SU-DHL-6 (cell line): ENCODE measurements at regions not wholly inside any gene's neighbourhood (a gene's known extent, or its start where the extent isn't known, plus 50 kb on each side); places are given as distances from the start of the nearest gene placed in this dataset.

Experiments used
- H2AFZ ChIP-seq: fragments of 200-600 bp; sonication (generic); 2 replicates; pipeline ENCODE4 v1.6.1; 2014; ENCODE audit warnings: low read depth, mild to moderate bottlenecking, moderate library complexity, mixed read lengths, antibody characterized with exemption, low read length; ENCODE audit not compliant: severe bottlenecking
- H3F3A ChIP-seq: fragments of 200-600 bp; shearing (Covaris generic); 2 replicates; pipeline ENCODE4 v1.6.0; 2016; ENCODE audit warnings: antibody characterized with exemption, mild to moderate bottlenecking; ENCODE audit not compliant: insufficient read depth
- H3K27ac ChIP-seq: fragments of 200-600 bp; sonication (generic); 2 replicates; pipeline ENCODE4 v1.5.1; 2016; ENCODE audit warnings: low read depth, mild to moderate bottlenecking, low read length, moderate library complexity, mixed read lengths
- H3K27me3 ChIP-seq: fragments of 200-600 bp; sonication (generic), shearing (Covaris generic); 2 replicates; pipeline ENCODE4 v1.6.0; 2014; ENCODE audit warnings: mild to moderate bottlenecking, low read length
- H3K36me3 ChIP-seq: fragments of 200-600 bp; sonication (generic); 2 replicates; pipeline ENCODE4 v1.6.1; 2014; ENCODE audit warnings: mild to moderate bottlenecking, low read length, mixed read lengths
- H3K4me2 ChIP-seq: fragments of 300-600, 200-600 bp; shearing (Covaris generic), sonication (generic); 2 replicates; pipeline ENCODE4 v1.6.0; 2014; ENCODE audit warnings: low read length, low read depth, mild to moderate bottlenecking; ENCODE audit not compliant: poor library complexity, severe bottlenecking
- H3K4me3 ChIP-seq: fragments of 200-600 bp; sonication (generic); 2 replicates; pipeline ENCODE4 v1.5.1; 2014; ENCODE audit warnings: antibody characterized with exemption, low read length, mild to moderate bottlenecking, mixed read lengths; ENCODE audit not compliant: insufficient read depth, poor library complexity, severe bottlenecking
- H3K79me2 ChIP-seq: fragments of 200-600 bp; sonication (generic); 2 replicates; pipeline ENCODE4 v1.6.1; 2014; ENCODE audit warnings: mild to moderate bottlenecking, low read length, moderate library complexity; ENCODE audit not compliant: insufficient read depth
- H3K9ac ChIP-seq: fragments of 200-600 bp; sonication (generic); 2 replicates; pipeline ENCODE4 v1.7.0; 2014; ENCODE audit warnings: mild to moderate bottlenecking, low read length
- H3K9me2 ChIP-seq: fragments of 200-600 bp; sonication (generic); replicated peaks from 2 replicates; pipeline ENCODE4 v1.6.1; 2014; ENCODE audit warnings: low read length; ENCODE audit not compliant: insufficient read depth
- H3K9me3 ChIP-seq: fragments of 200-600 bp; sonication (generic); 2 replicates; pipeline ENCODE4 v1.6.1; 2014; ENCODE audit warnings: low read length, mixed read lengths; ENCODE audit not compliant: insufficient read depth
- H4K20me1 ChIP-seq: fragments of 200-600 bp; sonication (generic); 2 replicates; pipeline ENCODE4 v1.6.1; 2014; ENCODE audit warnings: low read depth, mild to moderate bottlenecking, antibody characterized with exemption, low read length, moderate library complexity, mixed read lengths
- EZH2phosphoT487 ChIP-seq: fragments of 200-600 bp; sonication (generic), shearing (Covaris generic); conservative IDR thresholded peaks from 2 replicates; pipeline ENCODE4 v1.6.1; 2018; ENCODE audit warnings: mild to moderate bottlenecking, antibody characterized with exemption, low read length, moderate library complexity, mixed read lengths
- TF ChIP-seq, protein P1 (sequence below): fragments of 200-600 bp; sonication (generic); IDR thresholded peaks from one replicate; pipeline ENCODE4 v1.5.1; 2017; ENCODE audit warnings: antibody characterized with exemption, mild to moderate bottlenecking, low read length, moderate library complexity; ENCODE audit not compliant: insufficient read depth, poor library complexity, severe bottlenecking

DNA sequence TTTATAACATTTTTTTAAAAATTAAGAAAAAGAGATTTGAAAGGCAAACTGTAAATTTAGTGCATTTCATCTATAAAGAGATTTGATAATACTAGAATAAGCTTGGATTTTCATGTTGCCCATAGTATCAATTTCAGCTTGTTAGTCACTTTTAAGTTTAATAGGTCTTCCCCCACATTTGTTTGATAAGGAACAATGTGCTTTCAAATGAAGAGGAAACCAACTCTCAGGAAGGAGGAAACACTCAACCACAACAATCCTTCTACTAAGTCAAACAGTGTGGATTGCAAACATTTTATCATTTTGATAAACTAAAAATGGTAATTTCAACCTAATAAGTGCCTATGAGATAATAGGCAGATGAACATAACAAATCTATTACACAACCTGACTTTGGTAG is 397.1 kb upstream of the CDH20 start:
- no peaks in the 10 kb centered on the region for H3K36me3 ChIP-seq
- TF ChIP-seq, protein P1, sequence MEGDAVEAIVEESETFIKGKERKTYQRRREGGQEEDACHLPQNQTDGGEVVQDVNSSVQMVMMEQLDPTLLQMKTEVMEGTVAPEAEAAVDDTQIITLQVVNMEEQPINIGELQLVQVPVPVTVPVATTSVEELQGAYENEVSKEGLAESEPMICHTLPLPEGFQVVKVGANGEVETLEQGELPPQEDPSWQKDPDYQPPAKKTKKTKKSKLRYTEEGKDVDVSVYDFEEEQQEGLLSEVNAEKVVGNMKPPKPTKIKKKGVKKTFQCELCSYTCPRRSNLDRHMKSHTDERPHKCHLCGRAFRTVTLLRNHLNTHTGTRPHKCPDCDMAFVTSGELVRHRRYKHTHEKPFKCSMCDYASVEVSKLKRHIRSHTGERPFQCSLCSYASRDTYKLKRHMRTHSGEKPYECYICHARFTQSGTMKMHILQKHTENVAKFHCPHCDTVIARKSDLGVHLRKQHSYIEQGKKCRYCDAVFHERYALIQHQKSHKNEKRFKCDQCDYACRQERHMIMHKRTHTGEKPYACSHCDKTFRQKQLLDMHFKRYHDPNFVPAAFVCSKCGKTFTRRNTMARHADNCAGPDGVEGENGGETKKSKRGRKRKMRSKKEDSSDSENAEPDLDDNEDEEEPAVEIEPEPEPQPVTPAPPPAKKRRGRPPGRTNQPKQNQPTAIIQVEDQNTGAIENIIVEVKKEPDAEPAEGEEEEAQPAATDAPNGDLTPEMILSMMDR = no peak
- no peak for TF ChIP-seq EZH2phosphoT487
- no peak overlapping the region for H3K4me2 ChIP-seq
- no peak overlapping the region for H2AFZ ChIP-seq
- no peak overlapping the region for H3K4me3 ChIP-seq
- H3K79me2 ChIP-seq = no peaks in the 10 kb centered on the region
- H3K9me2 ChIP-seq = no peaks in the 10 kb centered on the region
- H3K9me3 ChIP-seq = no peaks in the 10 kb centered on the region
- no peak overlapping the region for H3K9ac ChIP-seq
- H3K27me3 ChIP-seq = no peaks in the 10 kb centered on the region
- H3F3A ChIP-seq = no peaks in the 10 kb centered on the region
- H3K27ac ChIP-seq = no peak overlapping the region
- no peaks in the 10 kb centered on the region for H4K20me1 ChIP-seq

DNA sequence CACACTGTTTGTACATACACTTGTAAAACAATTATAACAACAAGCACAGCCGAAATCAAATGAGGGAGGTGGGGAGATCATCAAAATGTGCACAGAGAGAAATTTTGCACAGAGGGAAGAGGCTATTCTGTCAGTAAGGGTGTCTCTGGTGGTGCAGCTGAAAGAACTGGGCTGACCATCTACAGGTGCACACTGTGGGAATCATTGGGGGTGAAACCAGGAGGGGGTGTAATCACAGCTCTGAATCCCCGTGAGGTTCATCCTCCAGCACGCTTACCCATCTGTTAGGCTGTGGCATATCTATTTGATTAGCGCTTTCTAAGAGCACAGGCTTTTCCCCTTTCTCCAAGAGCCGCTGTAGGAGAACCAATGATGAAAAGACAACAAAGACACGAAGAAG is 389.9 kb upstream of the CDH20 start:
- H4K20me1 ChIP-seq = no peaks in the 10 kb centered on the region
- H3K9me3 ChIP-seq = no peaks in the 10 kb centered on the region
- H3K27ac ChIP-seq = no peak overlapping the region
- H3F3A ChIP-seq = no peaks in the 10 kb centered on the region
- TF ChIP-seq EZH2phosphoT487 = no peak
- TF ChIP-seq, protein P1 = no peak
- H3K79me2 ChIP-seq = no peaks in the 10 kb centered on the region
- no peaks in the 10 kb centered on the region for H3K9me2 ChIP-seq
- no peak overlapping the region for H3K4me2 ChIP-seq
- no peaks in the 10 kb centered on the region for H3K36me3 ChIP-seq
- no peak overlapping the region for H2AFZ ChIP-seq
- no peak overlapping the region for H3K4me3 ChIP-seq
- H3K27me3 ChIP-seq = no peaks in the 10 kb centered on the region
- H3K9ac ChIP-seq = no peak overlapping the region

DNA sequence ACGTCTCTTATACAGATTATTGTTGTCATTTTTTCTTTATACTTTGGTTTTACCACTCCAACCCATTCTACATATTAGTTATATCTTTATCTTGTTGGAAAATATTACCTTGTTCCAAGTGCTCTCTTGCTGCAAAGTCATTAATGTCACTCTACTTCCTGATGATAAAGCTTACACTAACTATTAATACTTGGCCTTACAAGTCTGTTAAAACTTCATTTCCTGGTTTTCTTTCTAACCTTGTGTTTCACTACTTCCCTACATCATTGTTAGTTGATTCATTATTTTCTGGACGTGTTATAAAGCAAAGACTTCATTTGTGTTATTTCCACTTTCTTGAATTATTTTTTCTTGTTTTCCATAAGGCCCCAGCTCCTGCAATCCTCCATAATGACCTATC is 382.6 kb upstream of the CDH20 start:
- TF ChIP-seq EZH2phosphoT487 = no peak
- TF ChIP-seq, protein P1 = no peak
- Histone ChIP-seq H3K4me2 (no peak overlapping the region), H3K9me3 (no peaks in the 10 kb centered on the region), H4K20me1 (no peaks in the 10 kb centered on the region), H3K9ac (no peak overlapping the region), H2AFZ (no peak overlapping the region), H3F3A (no peaks in the 10 kb centered on the region), H3K79me2 (no peaks in the 10 kb centered on the region), H3K27me3 (no peaks in the 10 kb centered on the region), H3K27ac (no peak overlapping the region), H3K9me2 (no peaks in the 10 kb centered on the region), H3K4me3 (no peak overlapping the region), H3K36me3 (no peaks in the 10 kb centered on the region)

DNA sequence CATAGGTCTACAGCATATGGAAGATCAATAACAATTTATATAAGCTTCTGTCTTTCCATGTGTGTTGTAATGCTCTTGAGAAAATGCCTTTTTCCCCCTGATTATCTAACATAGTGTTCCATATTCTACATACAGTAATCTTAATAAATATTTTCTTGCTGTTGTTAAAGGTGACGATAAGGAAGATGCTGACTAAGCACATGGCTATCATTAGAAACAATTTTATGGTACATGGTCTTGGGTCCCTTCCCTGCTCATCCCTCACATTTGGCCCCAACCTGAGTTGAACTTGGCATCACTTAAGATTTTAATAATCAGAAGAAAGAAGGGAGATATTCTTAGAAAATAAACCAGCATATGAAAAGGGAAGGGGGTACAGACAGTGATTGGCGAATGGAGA is 382.1 kb upstream of the CDH20 start:
- H3F3A ChIP-seq = no peaks in the 10 kb centered on the region
- no peak overlapping the region for H3K27ac ChIP-seq
- no peak overlapping the region for H3K4me2 ChIP-seq
- no peak overlapping the region for H3K9ac ChIP-seq
- H3K36me3 ChIP-seq = no peaks in the 10 kb centered on the region
- H4K20me1 ChIP-seq = no peaks in the 10 kb centered on the region
- no peaks in the 10 kb centered on the region for H3K79me2 ChIP-seq
- H3K9me2 ChIP-seq = no peaks in the 10 kb centered on the region
- H3K4me3 ChIP-seq = no peak overlapping the region
- TF ChIP-seq EZH2phosphoT487 = no peak
- TF ChIP-seq, protein P1 = no peak
- H2AFZ ChIP-seq = no peak overlapping the region
- no peaks in the 10 kb centered on the region for H3K9me3 ChIP-seq
- no peaks in the 10 kb centered on the region for H3K27me3 ChIP-seq
